Pancreas (tissue), 10 donors: ENCODE measurements at regions not wholly inside any gene's neighbourhood (a gene's known extent, or its start where the extent isn't known, plus 50 kb on each side); places are given as distances from the start of the nearest gene placed in this dataset.

Experiments
- ATAC-seq, 4 donors: fragments of 200-7000 bp; cut with Tn5 transposase; one replicate each; pipeline versions ENCODE4 v1.8.0 to v1.9.1; 2020; ENCODE audit warnings: mild to moderate bottlenecking in 4 of 4, moderate library complexity in 4 of 4
- DNase-seq, 6 donors: peaks; one replicate each; pipeline ENCODE4 v3.0.0-alpha.2; 2020
- FAIRE-seq: peaks from 2 replicates; lab custom pipeline; 2012; peaks lifted over from hg19 to GRCh38; lab: Jason Lieb, UNC
- H3K27ac ChIP-seq, 4 donors: fragments of 200-600 bp; sonication (generic); 1 replicate in 3 of 4; 2 replicates in 1 of 4; pipeline versions ENCODE4 v1.5.0 to v1.8.0; 2020
- H3K27me3 ChIP-seq, 4 donors: fragments of 200-600 bp; one replicate each; pipeline ENCODE4 v1.8.0; 2021
- H3K36me3 ChIP-seq, 3 donors: fragments of 200-600 bp; sonication (generic) in 1 of 3; one replicate each; pipeline versions ENCODE4 v1.5.0 to v1.8.0; 2020 to 2021
- H3K4me1 ChIP-seq, 3 donors: fragments of 200-600 bp; one replicate each; pipeline ENCODE4 v1.8.0; 2021
- H3K4me3 ChIP-seq, 4 donors: fragments of 200-600 bp; sonication (generic) in 2 of 4; one replicate each; pipeline versions ENCODE4 v1.5.0 to v1.8.0; 2020 to 2021
- H3K9me3 ChIP-seq, 4 donors: fragments of 200-600 bp; one replicate each; pipeline ENCODE4 v1.8.0; 2021
- CTCF ChIP-seq, 4 donors: fragments of 200-600 bp; sonication (generic) in 3 of 4; IDR thresholded peaks; one replicate each; pipeline versions ENCODE4 v1.5.0 to v1.8.0; 2021; ENCODE audit warnings: antibody characterized with exemption in 4 of 4
- WGBS, 2 donors: extraction: QIAGEN DNeasy Blood & Tissue Kit; methylation state at CpG; one replicate each; pipeline ENCODE4 v1.1.7; 2013; 5-methylcytosine and 5-hydroxymethylcytosine counted together
- intact Hi-C, 3 donors: fragments of 100-400 bp; cut with DNase I; formaldehyde crosslinking; loops; one replicate each; pipeline versions ENCODE4 v1.11.1 to v1.14.2; 2022
- donor health status: healthy with polysubstance abuse.
- donor health status: DM: no; HTN: no; CAD: no; lungs with moderate emphysema.
- donor health status: DM: no; HTN: no; CAD: no.
- donor health status: control.
- donor health status: control.
- donor health status: Bipolar disorder and iron deficiency.
- donor health status: DM: yes; HTN: yes; CAD: no.
- donor health status: DM: no; HTN: no; CAD: no.
- donor health status: DM: no; HTN: no; CAD: no.
- donor health status: DM: yes; HTN: yes; CAD: no.

GRCh38 chr9:18357321-18357720 is 116.6 kb upstream of the ADAMTSL1 start:
- Histone ChIP-seq H3K4me3 (no peak overlapping the region), H3K4me1 (no peaks in the 10 kb centered on the region), H3K9me3 (no peaks in the 10 kb centered on the region), H3K36me3 (no peaks in the 10 kb centered on the region), H3K27me3 (no peaks in the 10 kb centered on the region), H3K27ac (no peak overlapping the region)
- WGBS, 2 donors, result 83 to 88% methylated on average over 1 of the region's 1 CpG
- DNase-seq, result no peak
- FAIRE-seq, result no peak
- ATAC-seq, result no peak
- TF ChIP-seq CTCF (IDR thresholded peaks at IDR 0.05), result no peak
- intact Hi-C loops, result no loop called here

GRCh38 chr9:18358325-18358724 is 115.6 kb upstream of the ADAMTSL1 start:
- Histone ChIP-seq H3K4me3 (no peak overlapping the region), H3K9me3 (no peaks in the 10 kb centered on the region), H3K27me3 (no peaks in the 10 kb centered on the region), H3K4me1 (no peaks in the 10 kb centered on the region), H3K27ac (no peak overlapping the region), H3K36me3 (no peaks in the 10 kb centered on the region)
- intact Hi-C loops, result no loop called here
- WGBS, 2 donors, result 80% methylated on average over 2 of the region's 2 CpGs
- no peak for ATAC-seq
- FAIRE-seq, result no peak
- DNase-seq, result no peak
- no peak for TF ChIP-seq CTCF (IDR thresholded peaks at IDR 0.05)

- no peaks in the 10 kb centered on the region for H3K27me3 ChIP-seq
- no peak overlapping the region for H3K27ac ChIP-seq
- H3K4me3 ChIP-seq, result no peak overlapping the region
- no peaks in the 10 kb centered on the region for H3K4me1 ChIP-seq
- DNase-seq (no peak), ATAC-seq (no peak), FAIRE-seq (no peak)
- no peak for TF ChIP-seq CTCF (IDR thresholded peaks at IDR 0.05)
- 47 to 63% methylated on average over 1 of the region's 1 CpG for WGBS, 2 donors
- H3K9me3 ChIP-seq, result no peaks in the 10 kb centered on the region
- intact Hi-C loops, result no loop called here
- no peaks in the 10 kb centered on the region for H3K36me3 ChIP-seq
These were observed 114.6 kb upstream of the ADAMTSL1 start for GRCh38 chr9:18359335-18359734.

- Histone ChIP-seq H3K4me1 (no peaks in the 10 kb centered on the region), H3K36me3 (no peaks in the 10 kb centered on the region), H3K9me3 (no peaks in the 10 kb centered on the region), H3K4me3 (no peak overlapping the region), H3K27me3 (no peaks in the 10 kb centered on the region), H3K27ac (no peak overlapping the region)
- intact Hi-C loops, result no loop called here
- 59 to 70% methylated on average over 1 of the region's 1 CpG for WGBS, 2 donors
- no peak for TF ChIP-seq CTCF (IDR thresholded peaks at IDR 0.05)
- DNase-seq (no peak), FAIRE-seq (no peak), ATAC-seq (no peak)
These were observed 113.9 kb upstream of the ADAMTSL1 start for GRCh38 chr9:18360005-18360404.

DNA sequence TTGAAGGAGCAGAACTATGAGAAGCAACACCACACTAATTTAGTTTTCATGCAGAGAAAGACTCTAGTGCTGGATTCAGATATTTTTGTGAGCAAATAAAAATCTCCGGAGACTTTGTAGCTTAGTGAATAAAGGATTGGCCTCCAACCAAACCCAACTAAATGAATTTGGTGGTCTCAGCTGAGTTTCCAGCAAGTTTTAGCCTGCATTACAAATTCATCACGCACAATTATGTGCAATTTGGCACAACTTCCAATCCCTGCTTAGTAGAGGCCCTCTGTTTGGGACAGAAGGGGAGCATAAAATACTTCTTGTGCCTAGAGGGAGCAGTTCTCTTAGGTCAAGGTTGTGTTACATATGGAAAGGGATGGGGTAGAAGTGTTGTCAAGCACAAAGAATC is 112.3 kb upstream of the ADAMTSL1 start:
- WGBS, 2 donors, result 64 to 81% methylated on average over 2 of the region's 2 CpGs
- Histone ChIP-seq H3K36me3 (no peaks in the 10 kb centered on the region), H3K4me1 (no peaks in the 10 kb centered on the region), H3K27ac (no peak overlapping the region), H3K4me3 (no peak overlapping the region), H3K27me3 (no peaks in the 10 kb centered on the region), H3K9me3 (no peaks in the 10 kb centered on the region)
- intact Hi-C loops, result no loop called here
- DNase-seq (no peak), ATAC-seq (no peak), FAIRE-seq (no peak)
- no peak for TF ChIP-seq CTCF (IDR thresholded peaks at IDR 0.05)
